ENCODE measurements at regions not wholly inside any gene's neighbourhood (a gene's known extent, or its start where the extent isn't known, plus 50 kb on each side); places are given as distances from the start of the nearest gene placed in this dataset.
"Not testable (repeated sequence)": the region's sequence is repeated elsewhere in the genome, so short reads cannot be mapped to it uniquely, and the experiment has no call there.

GRCh38 chr9:71587576-71588362 is 180.5 kb downstream of the CEMIP2 start:
- no peak for DNase-seq

GRCh38 chr9:71583792-71584191 is 184.5 kb downstream of the CEMIP2 start:
- DNase-seq, result no peak

- DNase-seq, result no peak
Measured at GRCh38 chr9:71582347-71582746, 186.0 kb downstream of the CEMIP2 start.

GRCh38 chr9:71581101-71581500 is 187.2 kb downstream of the CEMIP2 start:
- DNase-seq, result no peak

GRCh38 chr9:71571186-71571585 is 197.1 kb downstream of the CEMIP2 start:
- DNase-seq, result no peak

GRCh38 chr9:71567890-71568289 is 200.4 kb downstream of the CEMIP2 start:
- DNase-seq, result no peak

GRCh38 chr9:71562140-71562539 is 206.2 kb downstream of the CEMIP2 start:
- no peak for DNase-seq

GRCh38 chr9:71557310-71557709 is 211.0 kb downstream of the CEMIP2 start:
- no peak for DNase-seq

GRCh38 chr9:71552480-71552879 is 215.8 kb downstream of the CEMIP2 start:
- DNase-seq, result no peak

- no peak for DNase-seq
Measured at GRCh38 chr9:71549023-71549422, 219.3 kb downstream of the CEMIP2 start.

- no peak for DNase-seq
Measured at GRCh38 chr9:71544464-71544863, 223.8 kb downstream of the CEMIP2 start.

GRCh38 chr9:71541436-71541835 is 226.9 kb downstream of the CEMIP2 start:
- no peak for DNase-seq

- no peak for DNase-seq
Measured at GRCh38 chr9:71524996-71525580, 243.2 kb downstream of the CEMIP2 start.

- no peak for DNase-seq
Measured at GRCh38 chr9:71524516-71524915, 243.8 kb downstream of the CEMIP2 start.

- no peak for DNase-seq
Measured at GRCh38 chr9:71521132-71521531, 247.2 kb downstream of the CEMIP2 start.

- DNase-seq, result no peak
Measured at GRCh38 chr9:71519098-71519696, 249.1 kb downstream of the CEMIP2 start.

- no peak for DNase-seq
Measured at GRCh38 chr9:71518045-71518827, 250.1 kb downstream of the CEMIP2 start.

GRCh38 chr9:71515626-71516025 is 252.7 kb downstream of the CEMIP2 start:
- DNase-seq, result no peak

- DNase-seq, result no peak
Measured at GRCh38 chr9:71515107-71515506, 253.2 kb downstream of the CEMIP2 start.

- DNase-seq, result no peak
Measured at GRCh38 chr9:71514344-71514975, 253.9 kb downstream of the CEMIP2 start.

- no peak for DNase-seq
Measured at GRCh38 chr9:71509054-71509453, 259.3 kb downstream of the CEMIP2 start.

GRCh38 chr9:71508141-71508540 is 260.2 kb downstream of the CEMIP2 start:
- not testable (repeated sequence) for DNase-seq

GRCh38 chr9:71506821-71507220 is 261.5 kb downstream of the CEMIP2 start:
- no peak for DNase-seq
